Nephron progenitor cell (in vitro differentiated cells): ENCODE measurements at regions not wholly inside any gene's neighbourhood (a gene's known extent, or its start where the extent isn't known, plus 50 kb on each side); places are given as distances from the start of the nearest gene placed in this dataset.

Experiments used
- DNase-seq: peaks from one replicate; pipeline ENCODE4 v3.0.0; 2021
- H3K27ac Mint-ChIP-seq: 2 replicates; pipeline ENCODE4 v1.8.0; 2021; ENCODE audit warnings: mild to moderate bottlenecking, moderate library complexity, mixed read lengths
- H3K27me3 Mint-ChIP-seq: 2 replicates; pipeline ENCODE4 v1.8.0; 2021; ENCODE audit warnings: mild to moderate bottlenecking, low read depth, mixed read lengths; ENCODE audit not compliant: poor library complexity
- H3K36me3 Mint-ChIP-seq: 2 replicates; pipeline ENCODE4 v1.8.0; 2021; ENCODE audit warnings: low read depth, mixed read lengths
- H3K4me1 Mint-ChIP-seq: 2 replicates; pipeline ENCODE4 v1.8.0; 2021; ENCODE audit warnings: mixed read lengths
- H3K4me3 Mint-ChIP-seq: 2 replicates; pipeline ENCODE4 v1.8.0; 2021; ENCODE audit warnings: mild to moderate bottlenecking, moderate library complexity, mixed read lengths
- H3K9me3 Mint-ChIP-seq: 2 replicates; pipeline ENCODE4 v1.8.0; 2021; ENCODE audit warnings: mild to moderate bottlenecking, moderate library complexity, mixed read lengths
- TF ChIP-seq, protein P1 (sequence below): fragments of 200-600 bp; sonication (generic); IDR thresholded peaks from 2 replicates; pipeline ENCODE4 v1.5.0; 2021; ENCODE audit warnings: antibody characterized with exemption

DNA sequence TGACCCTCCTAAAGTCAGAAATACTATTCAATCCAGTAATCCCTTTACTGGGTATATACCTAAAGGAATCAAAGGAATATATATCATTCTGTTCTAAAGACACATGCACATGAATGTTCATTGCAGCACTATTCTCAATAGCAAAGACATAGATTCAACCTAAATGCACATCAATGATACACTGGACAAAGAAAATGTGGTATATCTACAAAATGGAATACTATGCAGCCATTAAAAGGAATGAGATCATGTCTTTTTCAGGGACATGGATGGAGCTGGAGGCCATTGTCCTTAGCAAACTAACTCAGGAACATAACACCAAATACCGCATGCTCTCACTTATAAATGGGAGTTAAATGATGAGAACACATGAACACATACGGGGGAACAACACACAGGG is 306.0 kb upstream of the EPHA5 start:
- no peak overlapping the region for H3K27ac Mint-ChIP-seq
- peaks cover 6% of the 10 kb centered on the region for H3K4me1 Mint-ChIP-seq
- no peak for DNase-seq
- TF ChIP-seq, protein P1, sequence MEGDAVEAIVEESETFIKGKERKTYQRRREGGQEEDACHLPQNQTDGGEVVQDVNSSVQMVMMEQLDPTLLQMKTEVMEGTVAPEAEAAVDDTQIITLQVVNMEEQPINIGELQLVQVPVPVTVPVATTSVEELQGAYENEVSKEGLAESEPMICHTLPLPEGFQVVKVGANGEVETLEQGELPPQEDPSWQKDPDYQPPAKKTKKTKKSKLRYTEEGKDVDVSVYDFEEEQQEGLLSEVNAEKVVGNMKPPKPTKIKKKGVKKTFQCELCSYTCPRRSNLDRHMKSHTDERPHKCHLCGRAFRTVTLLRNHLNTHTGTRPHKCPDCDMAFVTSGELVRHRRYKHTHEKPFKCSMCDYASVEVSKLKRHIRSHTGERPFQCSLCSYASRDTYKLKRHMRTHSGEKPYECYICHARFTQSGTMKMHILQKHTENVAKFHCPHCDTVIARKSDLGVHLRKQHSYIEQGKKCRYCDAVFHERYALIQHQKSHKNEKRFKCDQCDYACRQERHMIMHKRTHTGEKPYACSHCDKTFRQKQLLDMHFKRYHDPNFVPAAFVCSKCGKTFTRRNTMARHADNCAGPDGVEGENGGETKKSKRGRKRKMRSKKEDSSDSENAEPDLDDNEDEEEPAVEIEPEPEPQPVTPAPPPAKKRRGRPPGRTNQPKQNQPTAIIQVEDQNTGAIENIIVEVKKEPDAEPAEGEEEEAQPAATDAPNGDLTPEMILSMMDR: no peak
- no peak overlapping the region for H3K4me3 Mint-ChIP-seq
- H3K36me3 Mint-ChIP-seq: no peaks in the 10 kb centered on the region
- no peaks in the 10 kb centered on the region for H3K27me3 Mint-ChIP-seq
- H3K9me3 Mint-ChIP-seq: peaks cover 6% of the 10 kb centered on the region

DNA sequence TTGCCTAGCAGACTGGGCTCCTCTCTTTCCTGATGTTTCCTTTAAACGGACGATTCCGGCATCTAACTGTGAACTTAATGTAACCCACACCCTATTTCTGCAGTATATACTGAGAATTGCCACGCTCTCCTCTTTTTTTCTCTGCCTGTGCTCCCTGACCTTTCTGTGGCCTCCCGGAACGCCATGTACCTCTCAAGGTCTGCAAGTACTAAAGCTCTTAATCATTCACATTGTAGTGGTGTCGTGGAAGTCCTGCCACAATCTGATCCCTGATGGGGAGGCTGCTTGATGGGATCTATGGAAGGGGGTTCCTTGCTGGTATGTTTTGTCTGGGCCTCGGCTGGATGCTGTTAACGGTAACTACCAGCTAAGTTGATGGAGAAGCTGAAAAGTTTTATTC is 302.9 kb upstream of the EPHA5 start:
- H3K27me3 Mint-ChIP-seq: no peaks in the 10 kb centered on the region
- TF ChIP-seq, protein P1: no peak
- DNase-seq: no peak
- no peak overlapping the region for H3K27ac Mint-ChIP-seq
- H3K4me1 Mint-ChIP-seq: peaks cover 6% of the 10 kb centered on the region
- no peaks in the 10 kb centered on the region for H3K36me3 Mint-ChIP-seq
- peaks cover 6% of the 10 kb centered on the region for H3K9me3 Mint-ChIP-seq
- H3K4me3 Mint-ChIP-seq: no peak overlapping the region

DNA sequence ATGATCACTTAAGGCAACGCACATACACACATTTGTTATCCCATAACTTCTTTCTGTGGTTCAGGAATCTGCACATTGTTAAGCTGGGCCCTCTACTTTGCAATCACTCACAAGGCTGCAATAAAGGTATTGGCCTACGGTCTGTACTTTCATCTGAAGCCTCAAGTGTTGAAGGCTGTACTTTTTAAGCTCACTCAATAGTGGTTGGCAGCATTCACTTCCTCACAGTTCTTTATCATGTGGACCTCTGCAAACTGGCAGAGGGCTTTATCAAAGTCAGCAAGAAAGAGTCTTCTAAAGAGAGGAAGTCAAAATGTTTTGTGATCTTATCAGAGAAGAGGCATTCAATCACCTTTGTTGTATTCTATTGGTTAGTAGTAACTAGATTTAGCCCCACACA is 301.4 kb upstream of the EPHA5 start:
- no peak for DNase-seq
- TF ChIP-seq, protein P1: no peak
- Mint-ChIP-seq H3K9me3 (peaks cover 5% of the 10 kb centered on the region), H3K36me3 (no peaks in the 10 kb centered on the region), H3K27ac (no peak overlapping the region), H3K4me1 (peaks cover 6% of the 10 kb centered on the region), H3K4me3 (no peak overlapping the region), H3K27me3 (no peaks in the 10 kb centered on the region)

DNA sequence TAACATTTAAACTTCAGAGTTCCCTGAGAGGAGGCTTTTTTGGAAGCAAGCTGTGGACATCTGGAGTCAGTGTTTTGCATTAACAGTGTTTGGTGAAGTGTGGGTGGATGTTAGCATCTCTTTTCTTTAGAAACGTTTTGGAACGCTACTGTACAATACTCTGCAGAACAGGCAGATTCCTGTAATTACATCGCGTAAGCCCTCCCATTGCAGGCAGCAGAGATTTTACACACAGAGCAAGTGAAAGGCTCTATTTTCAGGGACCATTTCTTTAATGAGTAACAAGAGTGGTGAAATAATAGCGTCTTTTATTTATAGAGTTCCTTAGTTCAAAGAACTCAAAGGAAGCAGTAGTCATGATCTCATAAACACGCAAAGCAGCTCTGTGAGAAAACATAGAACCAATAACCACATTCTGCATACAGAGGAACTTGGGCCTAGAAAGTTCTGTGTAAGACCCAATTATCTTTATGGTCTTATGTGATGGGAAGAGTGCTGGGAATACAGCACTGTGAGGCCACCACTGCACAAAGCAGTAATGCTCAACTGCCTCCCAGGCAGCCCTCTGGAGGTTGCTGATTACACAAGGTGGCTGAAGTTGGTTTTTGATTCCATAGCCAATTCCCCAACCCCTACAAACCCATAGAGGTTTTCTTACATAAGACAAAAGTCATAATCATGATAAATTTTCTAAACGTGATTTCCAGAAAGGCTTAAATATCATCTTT is 298.7 kb upstream of the EPHA5 start:
- Mint-ChIP-seq H3K4me1 (peaks cover 6% of the 10 kb centered on the region), H3K36me3 (no peaks in the 10 kb centered on the region), H3K27me3 (no peaks in the 10 kb centered on the region), H3K4me3 (no peak overlapping the region), H3K9me3 (no peaks in the 10 kb centered on the region), H3K27ac (no peak overlapping the region)
- TF ChIP-seq, protein P1: no peak
- DNase-seq: no peak

DNA sequence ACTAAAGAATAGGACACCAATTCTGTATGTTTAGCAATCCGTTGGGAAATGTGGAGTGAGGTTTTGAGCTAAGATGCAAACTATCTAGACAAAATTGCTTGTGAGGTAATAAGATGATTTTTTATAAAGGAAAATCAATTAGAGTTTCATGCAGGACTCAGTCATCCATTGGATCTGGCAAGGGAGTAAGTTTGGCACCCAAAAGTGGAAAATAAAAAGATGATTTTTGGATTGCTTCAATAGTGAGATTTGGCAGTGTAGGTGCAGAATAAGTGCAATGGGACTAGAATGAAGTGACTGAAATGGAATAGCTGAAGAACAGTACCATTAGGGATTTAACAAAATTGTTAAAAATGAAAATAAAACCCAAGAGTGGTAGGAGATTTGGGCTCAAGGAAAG is 290.5 kb upstream of the EPHA5 start:
- no peaks in the 10 kb centered on the region for H3K4me1 Mint-ChIP-seq
- TF ChIP-seq, protein P1: no peak
- no peaks in the 10 kb centered on the region for H3K27me3 Mint-ChIP-seq
- no peaks in the 10 kb centered on the region for H3K36me3 Mint-ChIP-seq
- no peaks in the 10 kb centered on the region for H3K9me3 Mint-ChIP-seq
- H3K27ac Mint-ChIP-seq: no peak overlapping the region
- no peak overlapping the region for H3K4me3 Mint-ChIP-seq
- no peak for DNase-seq

DNA sequence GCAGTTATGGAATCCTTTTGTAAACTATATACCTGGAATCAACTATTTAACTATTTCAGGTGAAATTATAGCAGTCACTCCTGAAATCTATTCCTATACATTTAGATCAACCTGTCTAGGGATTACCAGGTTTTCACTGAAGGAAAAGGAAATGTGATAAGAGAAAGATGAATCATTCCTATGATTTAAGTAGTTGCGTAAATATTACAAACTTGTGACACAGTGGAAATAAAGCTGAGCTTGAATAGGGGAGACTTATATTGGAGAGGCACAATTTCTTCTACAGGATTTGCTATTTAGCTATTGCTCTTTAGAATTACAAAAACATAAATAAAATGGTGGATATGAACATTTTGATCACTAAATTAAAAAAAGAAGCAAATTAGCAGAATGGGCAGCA is 284.1 kb upstream of the EPHA5 start:
- H3K4me1 Mint-ChIP-seq: no peaks in the 10 kb centered on the region
- no peak overlapping the region for H3K27ac Mint-ChIP-seq
- no peak overlapping the region for H3K4me3 Mint-ChIP-seq
- no peak for DNase-seq
- H3K36me3 Mint-ChIP-seq: no peaks in the 10 kb centered on the region
- no peaks in the 10 kb centered on the region for H3K27me3 Mint-ChIP-seq
- no peaks in the 10 kb centered on the region for H3K9me3 Mint-ChIP-seq
- TF ChIP-seq, protein P1: no peak
